ENCODE measurements at regions not wholly inside any gene's neighbourhood (a gene's known extent, or its start where the extent isn't known, plus 50 kb on each side); places are given as distances from the start of the nearest gene placed in this dataset.

DNA sequence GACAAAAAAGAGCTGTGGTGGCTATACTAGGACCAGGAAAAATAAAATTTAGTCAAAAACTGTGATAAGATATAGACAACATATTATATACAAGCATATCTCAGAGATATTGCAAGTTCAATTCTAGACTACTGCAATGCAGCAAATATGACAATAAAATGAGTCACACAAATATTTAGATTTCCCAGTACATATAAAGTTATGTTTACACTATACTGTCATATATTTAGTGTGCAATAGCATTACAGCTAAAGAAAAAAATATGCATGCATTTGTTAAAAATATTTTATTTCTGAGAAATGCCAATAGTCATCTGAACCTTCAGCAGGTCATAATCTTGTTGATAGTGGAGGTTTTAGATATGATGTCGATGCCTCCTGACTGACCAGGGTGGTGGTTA, 72.1 kb downstream of the AKR1C4 start:
- TF ChIP-seq EZH2phosphoT487 (IDR thresholded peaks at IDR 0.05; ENCODE audit: insufficient read depth, low read depth), result no peak
- no peak for TF ChIP-seq EZH2 (IDR thresholded peaks at IDR 0.05; ENCODE audit: insufficient read depth, poor library complexity, severe bottlenecking)
- Histone ChIP-seq H3K4me2 (ENCODE audit: unreplicated experiment) (no peak overlapping the region), H2AFZ (no peak overlapping the region), H3K9ac (no peak overlapping the region), H3K27me3 (replicated peaks; ENCODE audit: insufficient read depth) (no peaks in the 10 kb centered on the region), H3K36me3 (ENCODE audit: low read depth) (no peaks in the 10 kb centered on the region), H4K20me1 (ENCODE audit: insufficient read depth) (no peaks in the 10 kb centered on the region), H3K27ac (no peak overlapping the region), H3K4me3 (no peak overlapping the region), H3K9me3 (ENCODE audit: low read depth) (no peaks in the 10 kb centered on the region), H3K4me1 (ENCODE audit: insufficient read depth) (no peaks in the 10 kb centered on the region), H3K79me2 (ENCODE audit: insufficient read depth) (no peaks in the 10 kb centered on the region), H3K9me2 (ENCODE audit: insufficient read depth) (no peaks in the 10 kb centered on the region), H3F3A (ENCODE audit: insufficient read depth) (no peaks in the 10 kb centered on the region)
- DNase-seq, result no peak
- in situ Hi-C loops (cut with MboI), result no loop called here
- 51 to 52% methylated on average over 1 of the region's 1 CpG for WGBS, 2 experiments (ENCODE audit: low coverage in 1 of 2, low lambda C conversion rate in 2 of 2, missing lambda C conversion rate in 2 of 2)

DNA sequence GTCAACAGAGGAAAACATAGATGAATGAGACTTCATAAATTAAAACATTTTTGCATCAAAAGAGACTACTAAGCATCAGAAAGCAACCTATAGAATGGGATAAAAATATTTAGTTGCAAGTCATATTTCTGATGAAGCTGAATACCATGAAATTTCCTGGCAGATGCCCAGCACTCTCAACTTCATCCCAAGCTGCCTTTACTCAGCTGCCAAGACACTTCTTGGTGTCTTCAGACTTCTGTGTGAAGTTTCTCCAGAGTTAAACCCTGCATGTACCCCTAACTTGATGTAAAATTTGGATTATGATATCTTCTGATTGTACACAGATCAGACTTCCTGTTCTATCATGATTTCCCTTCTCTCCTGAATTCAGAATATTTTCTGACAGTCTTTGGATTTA, 73.2 kb downstream of the AKR1C4 start:
- Histone ChIP-seq H3K36me3 (ENCODE audit: low read depth) (no peaks in the 10 kb centered on the region), H3K79me2 (ENCODE audit: insufficient read depth) (no peaks in the 10 kb centered on the region)

DNA sequence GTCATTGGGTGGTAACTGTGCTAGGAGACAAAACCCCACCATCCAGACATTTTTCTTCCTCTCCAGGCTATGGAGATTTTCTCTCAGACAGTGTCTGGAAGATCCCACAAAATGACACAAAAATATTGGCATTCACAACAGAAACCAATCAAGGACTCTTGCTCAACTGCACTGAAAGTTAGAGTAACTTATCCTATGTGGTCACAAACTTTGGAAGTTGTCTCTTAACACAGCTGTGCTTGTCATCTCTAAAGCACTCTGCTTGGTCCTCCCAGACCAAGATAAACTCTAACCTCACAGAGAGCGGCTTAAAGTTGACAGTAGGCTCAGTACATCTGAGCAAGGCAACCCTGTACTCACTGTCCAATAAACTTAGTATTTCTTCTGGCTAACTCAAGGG, 74.9 kb downstream of the AKR1C4 start:
- in situ Hi-C loops (cut with MboI), result no loop called here
- H2AFZ ChIP-seq, result no peak overlapping the region
- H3K9ac ChIP-seq, result no peak overlapping the region
- H3K4me2 ChIP-seq (ENCODE audit: unreplicated experiment), result no peak overlapping the region
- no peak overlapping the region for H3K4me3 ChIP-seq
- TF ChIP-seq EZH2 (IDR thresholded peaks at IDR 0.05; ENCODE audit: insufficient read depth, poor library complexity, severe bottlenecking) (no peak), EZH2phosphoT487 (IDR thresholded peaks at IDR 0.05; ENCODE audit: insufficient read depth, low read depth) (no peak)
- no peaks in the 10 kb centered on the region for H3K9me2 ChIP-seq (ENCODE audit: insufficient read depth)
- H3K36me3 ChIP-seq (ENCODE audit: low read depth), result no peaks in the 10 kb centered on the region
- H3K79me2 ChIP-seq (ENCODE audit: insufficient read depth), result no peaks in the 10 kb centered on the region
- H3F3A ChIP-seq (ENCODE audit: insufficient read depth), result no peaks in the 10 kb centered on the region
- DNase-seq, result no peak
- H4K20me1 ChIP-seq (ENCODE audit: insufficient read depth), result no peaks in the 10 kb centered on the region
- 86 to 87% methylated on average over 1 of the region's 1 CpG for WGBS, 2 experiments (ENCODE audit: low coverage in 1 of 2, low lambda C conversion rate in 2 of 2, missing lambda C conversion rate in 2 of 2)
- no peaks in the 10 kb centered on the region for H3K4me1 ChIP-seq (ENCODE audit: insufficient read depth)
- H3K27me3 ChIP-seq (replicated peaks; ENCODE audit: insufficient read depth), result no peaks in the 10 kb centered on the region
- no peaks in the 10 kb centered on the region for H3K9me3 ChIP-seq (ENCODE audit: low read depth)
- H3K27ac ChIP-seq, result no peak overlapping the region

More for the DNA sequence above, 73.2 kb downstream of the AKR1C4 start:
- Histone ChIP-seq H3K4me3 (no peak overlapping the region), H3K4me1 (ENCODE audit: insufficient read depth) (no peaks in the 10 kb centered on the region), H3K4me2 (ENCODE audit: unreplicated experiment) (no peak overlapping the region), H3K9ac (no peak overlapping the region), H2AFZ (no peak overlapping the region), H3K27ac (no peak overlapping the region), H3K27me3 (replicated peaks; ENCODE audit: insufficient read depth) (no peaks in the 10 kb centered on the region), H3F3A (ENCODE audit: insufficient read depth) (no peaks in the 10 kb centered on the region), H3K9me2 (ENCODE audit: insufficient read depth) (no peaks in the 10 kb centered on the region), H3K9me3 (ENCODE audit: low read depth) (no peaks in the 10 kb centered on the region), H4K20me1 (ENCODE audit: insufficient read depth) (no peaks in the 10 kb centered on the region)
- TF ChIP-seq EZH2 (IDR thresholded peaks at IDR 0.05; ENCODE audit: insufficient read depth, poor library complexity, severe bottlenecking), result no peak
- no peak for TF ChIP-seq EZH2phosphoT487 (IDR thresholded peaks at IDR 0.05; ENCODE audit: insufficient read depth, low read depth)
- in situ Hi-C loops (cut with MboI), result no loop called here
- no peak for DNase-seq

DNA sequence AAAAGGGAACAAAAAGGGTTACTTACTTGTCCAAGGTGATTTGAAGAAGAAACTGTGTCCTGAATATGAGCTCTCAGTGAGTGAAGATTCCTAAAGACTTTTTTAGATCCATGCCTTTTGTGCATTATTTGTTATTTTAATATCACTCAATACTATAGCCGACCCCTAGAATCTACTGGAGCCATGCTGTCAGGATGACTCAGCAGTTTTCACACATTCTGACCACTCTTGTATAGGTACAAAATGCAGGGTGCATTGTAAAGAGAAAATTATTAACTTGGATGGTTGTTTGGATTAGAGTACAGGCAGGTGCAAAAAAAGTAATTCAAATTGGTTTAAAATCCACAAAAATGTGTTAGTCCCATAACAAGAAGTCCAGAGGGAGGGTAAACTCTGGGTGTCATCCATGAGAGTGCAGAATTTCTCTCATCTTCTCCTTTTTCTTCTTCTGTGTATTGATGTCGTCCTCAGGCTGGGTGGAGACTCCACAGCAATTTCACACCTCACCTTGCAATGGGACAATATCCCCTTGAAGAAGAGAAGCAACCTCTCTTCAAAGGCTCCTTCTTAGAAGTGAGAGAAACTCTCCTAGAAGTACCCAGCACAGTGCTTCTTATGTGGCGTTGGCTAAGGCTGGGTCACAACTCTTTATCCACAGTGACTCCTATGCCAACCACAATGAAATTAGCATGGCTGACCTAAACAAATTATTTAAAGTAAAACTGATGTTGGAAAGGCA, 75.6 kb downstream of the AKR1C4 start:
- Histone ChIP-seq H4K20me1 (ENCODE audit: insufficient read depth) (no peaks in the 10 kb centered on the region), H3K9ac (no peak overlapping the region), H3K9me3 (ENCODE audit: low read depth) (no peaks in the 10 kb centered on the region), H3K27ac (no peak overlapping the region), H3K4me2 (ENCODE audit: unreplicated experiment) (no peak overlapping the region), H3K9me2 (ENCODE audit: insufficient read depth) (no peaks in the 10 kb centered on the region), H2AFZ (no peak overlapping the region), H3K36me3 (ENCODE audit: low read depth) (no peaks in the 10 kb centered on the region), H3K79me2 (ENCODE audit: insufficient read depth) (no peaks in the 10 kb centered on the region), H3F3A (ENCODE audit: insufficient read depth) (no peaks in the 10 kb centered on the region), H3K27me3 (replicated peaks; ENCODE audit: insufficient read depth) (no peaks in the 10 kb centered on the region), H3K4me1 (ENCODE audit: insufficient read depth) (no peaks in the 10 kb centered on the region), H3K4me3 (no peak overlapping the region)
- TF ChIP-seq EZH2 (IDR thresholded peaks at IDR 0.05; ENCODE audit: insufficient read depth, poor library complexity, severe bottlenecking), result no peak
- TF ChIP-seq EZH2phosphoT487 (IDR thresholded peaks at IDR 0.05; ENCODE audit: insufficient read depth, low read depth), result no peak
- DNase-seq, result no peak
- in situ Hi-C loops (cut with MboI), result no loop called here
- WGBS, 2 experiments (ENCODE audit: low coverage in 1 of 2, low lambda C conversion rate in 2 of 2, missing lambda C conversion rate in 2 of 2), result 65 to 72% methylated on average over 3 of the region's 3 CpGs

DNA sequence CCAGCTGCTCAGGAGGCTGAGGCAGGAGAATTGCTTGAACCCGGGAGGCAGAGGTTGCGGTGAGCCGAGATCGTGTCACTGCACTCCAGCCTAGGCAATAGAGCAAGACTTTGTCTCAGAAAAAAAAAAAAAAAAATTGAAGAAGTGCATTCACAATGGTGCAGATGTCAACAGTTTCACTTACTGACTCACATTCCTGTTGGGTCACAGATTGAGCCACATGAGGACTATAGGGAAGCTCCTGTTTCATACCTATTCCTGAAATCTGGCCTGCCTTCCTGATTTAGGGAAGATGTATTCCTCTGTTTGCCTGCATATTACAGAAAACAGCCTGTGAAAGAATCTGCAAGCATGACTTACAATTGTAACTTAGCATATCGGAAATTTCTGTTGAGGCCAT, 78.2 kb downstream of the AKR1C4 start:
- in situ Hi-C loops (cut with MboI), result no loop called here
- no peaks in the 10 kb centered on the region for H3K9me2 ChIP-seq (ENCODE audit: insufficient read depth)
- no peak overlapping the region for H3K4me2 ChIP-seq (ENCODE audit: unreplicated experiment)
- DNase-seq, result no peak
- no peak overlapping the region for H3K27ac ChIP-seq
- H3K9me3 ChIP-seq (ENCODE audit: low read depth), result no peaks in the 10 kb centered on the region
- H3K36me3 ChIP-seq (ENCODE audit: low read depth), result no peaks in the 10 kb centered on the region
- no peak overlapping the region for H3K9ac ChIP-seq
- H3K79me2 ChIP-seq (ENCODE audit: insufficient read depth), result no peaks in the 10 kb centered on the region
- no peaks in the 10 kb centered on the region for H3K27me3 ChIP-seq (replicated peaks; ENCODE audit: insufficient read depth)
- no peaks in the 10 kb centered on the region for H3F3A ChIP-seq (ENCODE audit: insufficient read depth)
- no peak overlapping the region for H2AFZ ChIP-seq
- no peaks in the 10 kb centered on the region for H4K20me1 ChIP-seq (ENCODE audit: insufficient read depth)
- H3K4me3 ChIP-seq, result no peak overlapping the region
- no peaks in the 10 kb centered on the region for H3K4me1 ChIP-seq (ENCODE audit: insufficient read depth)
- TF ChIP-seq EZH2 (IDR thresholded peaks at IDR 0.05; ENCODE audit: insufficient read depth, poor library complexity, severe bottlenecking) (no peak), EZH2phosphoT487 (IDR thresholded peaks at IDR 0.05; ENCODE audit: insufficient read depth, low read depth) (no peak)
- 85 to 86% methylated on average over 5 of the region's 5 CpGs for WGBS, 2 experiments (ENCODE audit: low coverage in 1 of 2, low lambda C conversion rate in 2 of 2, missing lambda C conversion rate in 2 of 2)

Measured in GM23248 (cell line).